ENCODE measurements at regions not wholly inside any gene's neighbourhood (a gene's known extent, or its start where the extent isn't known, plus 50 kb on each side); places are given as distances from the start of the nearest gene placed in this dataset.
A peak's percentile ranks its signal among the peaks of the same experiment; 100 is the strongest.

DNA sequence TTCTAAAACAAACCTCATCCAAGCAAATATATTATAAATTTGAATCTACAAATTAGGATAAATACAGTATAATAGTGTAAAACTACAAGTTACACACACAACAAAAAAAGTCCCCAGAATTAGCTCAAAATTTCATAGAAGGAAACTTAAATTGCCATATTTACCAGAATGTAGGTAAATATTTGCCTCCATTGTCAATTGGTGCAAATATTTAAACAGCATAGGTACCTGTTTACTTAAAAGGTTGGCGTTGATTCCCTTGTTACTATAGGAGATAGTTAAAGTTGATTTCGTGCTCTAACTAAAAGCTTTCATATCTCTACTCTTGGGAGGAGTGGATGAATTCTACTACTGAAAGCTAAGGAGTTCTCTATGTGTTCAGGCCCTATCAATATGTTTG lies 111.6 kb upstream of the TENT5A start:
- no peak for DNase-seq (ENCODE audit: low spot score)

- DNase-seq (ENCODE audit: low spot score), result no peak
Measured at GRCh38 chr6:81863123-81863522, 110.6 kb upstream of the TENT5A start.

DNA sequence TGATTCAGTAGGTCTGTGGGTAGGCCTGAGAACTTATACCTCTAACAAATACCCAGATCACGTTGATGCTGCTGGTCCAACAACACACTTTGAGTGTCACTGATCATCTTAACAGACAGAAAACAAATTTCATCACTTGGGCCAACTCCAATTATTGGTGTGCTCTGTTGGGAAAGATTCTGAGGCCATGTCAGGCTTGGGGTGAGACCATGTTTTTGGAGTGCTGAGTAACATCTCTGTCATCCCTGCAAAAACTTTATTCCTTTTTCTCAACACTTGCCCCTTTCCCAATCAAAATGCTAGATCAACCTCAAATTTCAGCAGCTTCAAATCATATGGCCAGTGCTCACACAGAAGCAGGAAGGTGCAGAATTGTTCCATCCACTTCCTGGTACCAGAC lies 108.8 kb upstream of the TENT5A start:
- no peak for DNase-seq (ENCODE audit: low spot score)

- DNase-seq (ENCODE audit: low spot score), result no peak
Measured at GRCh38 chr6:81859884-81860283, 107.4 kb upstream of the TENT5A start.

DNA sequence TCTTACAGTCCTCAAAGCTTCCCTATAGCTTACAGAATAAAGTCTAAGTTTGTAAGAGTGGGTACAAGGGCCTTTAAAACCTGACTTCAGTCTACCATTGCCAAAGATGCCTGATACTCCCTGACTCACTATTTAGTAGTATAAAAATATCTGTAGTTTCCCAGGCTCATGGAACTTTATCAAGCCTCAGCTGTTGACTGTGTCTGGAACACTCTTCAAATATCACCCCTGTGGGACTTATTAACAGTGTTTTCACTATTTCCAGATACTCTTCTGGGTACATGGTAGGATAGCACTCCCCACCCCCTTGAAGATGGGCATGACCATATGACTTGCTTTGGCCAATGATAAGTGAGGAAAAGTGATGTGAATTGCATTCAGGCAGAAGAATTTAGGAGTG lies 105.3 kb upstream of the TENT5A start:
- DNase-seq (ENCODE audit: low spot score), result no peak

DNA sequence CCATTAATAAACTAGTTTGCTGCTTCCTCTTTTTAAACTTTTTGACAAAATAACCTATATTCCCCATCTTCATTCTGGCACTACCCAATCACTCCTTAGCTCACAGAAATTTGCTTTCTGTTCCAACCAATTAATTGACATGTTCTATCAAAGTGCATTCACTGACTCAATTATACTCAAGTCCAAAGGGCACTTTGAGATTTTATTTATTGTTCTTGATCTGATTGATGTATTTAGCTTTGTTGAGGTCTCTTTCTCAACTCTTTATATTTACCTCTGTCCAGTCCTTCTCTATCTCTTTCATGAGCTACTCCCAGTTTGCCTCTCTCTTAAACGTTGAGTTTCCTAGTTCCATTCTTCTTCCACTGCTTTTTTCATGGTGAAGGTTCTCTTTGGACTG lies 104.4 kb upstream of the TENT5A start:
- DNase-seq (ENCODE audit: low spot score), result no peak

- no peak for DNase-seq (ENCODE audit: low spot score)
Measured at GRCh38 chr6:81854474-81854873, 102.0 kb upstream of the TENT5A start.

DNA sequence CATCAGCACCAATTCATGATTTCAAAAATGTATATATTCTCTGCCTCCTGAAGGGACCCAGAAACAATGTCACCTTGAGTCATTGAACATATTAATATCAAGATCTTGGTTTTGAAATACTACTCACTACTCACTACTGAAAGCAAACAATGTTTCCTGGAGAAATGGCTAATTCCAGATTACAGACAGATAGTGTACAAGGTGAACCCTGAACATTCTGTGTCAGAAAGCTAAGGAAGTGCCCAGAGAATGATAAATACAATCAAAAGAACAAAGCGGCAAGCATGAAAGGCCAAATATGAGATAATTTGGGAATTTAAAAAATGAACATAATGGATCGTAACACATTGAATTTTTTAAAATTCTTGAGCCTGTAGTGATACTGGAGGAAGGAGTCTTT lies 101.5 kb upstream of the TENT5A start:
- DNase-seq (ENCODE audit: low spot score), result no peak

GRCh38 chr6:81849248-81849647 lies 96.8 kb upstream of the TENT5A start:
- DNase-seq (ENCODE audit: low spot score), result no peak

- DNase-seq (ENCODE audit: low spot score), result no peak
Measured at GRCh38 chr6:81847866-81848265, 95.4 kb upstream of the TENT5A start.

DNA sequence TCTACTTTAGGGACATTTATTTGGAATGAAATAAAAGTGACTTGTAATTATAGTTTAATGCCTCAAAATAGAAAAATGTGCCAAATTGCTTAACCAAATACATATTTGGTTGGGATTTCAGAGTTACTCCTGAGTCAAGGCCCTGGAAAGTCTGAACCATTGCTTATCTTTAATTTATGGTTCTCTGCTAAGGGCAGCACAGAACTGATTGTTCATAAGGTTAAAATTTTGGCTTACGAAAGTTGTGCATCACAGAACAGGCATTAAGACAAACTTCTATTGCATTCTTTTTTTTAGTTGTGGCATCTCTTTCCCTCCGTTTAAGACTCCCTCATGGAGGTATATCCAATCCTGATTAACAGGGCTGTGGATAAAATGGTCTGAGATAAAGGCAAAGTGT lies 92.2 kb upstream of the TENT5A start:
- no peak for DNase-seq (ENCODE audit: low spot score)

DNA sequence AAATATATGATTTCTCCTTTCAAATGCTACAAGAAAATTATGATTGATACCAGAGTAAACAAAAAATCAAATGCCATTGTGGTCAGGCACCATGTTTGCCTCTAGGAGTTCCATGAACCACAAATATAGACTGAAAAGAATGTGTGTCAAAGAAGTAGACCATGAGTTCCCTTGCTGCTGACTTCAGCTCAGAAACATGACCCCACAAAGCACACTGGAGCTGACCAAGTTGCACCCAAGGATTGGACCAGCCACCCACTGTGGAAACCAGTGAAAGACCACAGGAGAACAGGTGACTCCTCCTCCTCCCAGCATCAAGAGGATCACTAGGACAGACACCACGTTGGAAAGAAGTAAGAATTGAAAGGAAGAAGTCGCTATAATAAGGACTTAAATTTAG lies 90.8 kb upstream of the TENT5A start:
- DNase-seq (ENCODE audit: low spot score), result no peak

GRCh38 chr6:81842254-81842653 lies 89.8 kb upstream of the TENT5A start:
- no peak for DNase-seq (ENCODE audit: low spot score)

DNA sequence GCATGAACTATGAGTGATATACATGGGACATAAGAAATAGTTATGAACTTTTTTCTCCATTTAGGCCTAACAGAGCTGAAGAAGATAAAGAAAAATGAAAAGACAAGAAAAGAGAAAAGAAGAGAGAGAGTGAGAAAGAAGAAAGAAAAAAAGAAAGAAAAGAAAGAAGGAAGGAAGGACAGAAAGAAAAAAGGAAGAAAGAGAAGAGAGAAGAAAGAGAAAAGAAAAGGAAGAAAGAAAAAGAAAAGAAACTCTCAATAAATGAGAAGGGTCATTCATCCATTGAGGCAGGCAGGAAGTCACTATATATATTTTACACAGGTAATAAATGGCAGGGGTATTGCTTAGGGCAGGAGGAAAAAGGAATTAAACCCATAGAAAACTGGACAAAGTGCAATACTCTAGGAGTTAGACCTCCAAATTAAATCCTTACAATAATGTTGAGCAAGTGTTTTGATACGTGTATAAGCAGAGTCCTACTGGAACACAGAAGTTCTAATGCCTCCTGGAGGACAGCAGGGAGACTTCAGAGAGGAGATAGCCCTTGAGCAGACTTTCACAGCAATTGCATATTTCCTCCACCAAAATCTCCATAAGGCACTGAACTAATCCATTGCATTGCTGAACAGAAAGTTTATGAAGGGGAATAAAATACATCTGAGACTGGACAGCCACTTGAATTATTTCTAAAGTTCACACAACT lies 86.4 kb upstream of the TENT5A start:
- DNase-seq (ENCODE audit: low spot score), result no peak

DNA sequence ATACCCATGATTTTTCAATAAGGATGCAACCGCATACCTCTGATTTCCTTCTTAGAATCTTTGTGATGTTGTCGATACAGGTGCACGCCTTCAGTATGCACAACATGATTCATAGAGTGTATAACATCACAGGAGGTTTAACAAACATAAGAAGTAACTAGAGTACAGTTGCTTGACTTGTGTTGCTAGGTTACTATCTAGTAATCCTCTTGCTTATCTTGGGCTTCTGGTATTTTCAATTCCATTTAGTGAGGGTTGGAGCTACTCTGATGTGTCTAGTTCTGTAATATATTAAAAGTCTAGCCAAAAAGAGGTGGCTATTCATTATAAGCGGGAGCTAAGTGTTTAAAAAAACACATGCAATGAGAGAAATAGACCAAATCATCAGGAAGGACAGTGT lies 85.5 kb upstream of the TENT5A start:
- no peak for DNase-seq (ENCODE audit: low spot score)

DNA sequence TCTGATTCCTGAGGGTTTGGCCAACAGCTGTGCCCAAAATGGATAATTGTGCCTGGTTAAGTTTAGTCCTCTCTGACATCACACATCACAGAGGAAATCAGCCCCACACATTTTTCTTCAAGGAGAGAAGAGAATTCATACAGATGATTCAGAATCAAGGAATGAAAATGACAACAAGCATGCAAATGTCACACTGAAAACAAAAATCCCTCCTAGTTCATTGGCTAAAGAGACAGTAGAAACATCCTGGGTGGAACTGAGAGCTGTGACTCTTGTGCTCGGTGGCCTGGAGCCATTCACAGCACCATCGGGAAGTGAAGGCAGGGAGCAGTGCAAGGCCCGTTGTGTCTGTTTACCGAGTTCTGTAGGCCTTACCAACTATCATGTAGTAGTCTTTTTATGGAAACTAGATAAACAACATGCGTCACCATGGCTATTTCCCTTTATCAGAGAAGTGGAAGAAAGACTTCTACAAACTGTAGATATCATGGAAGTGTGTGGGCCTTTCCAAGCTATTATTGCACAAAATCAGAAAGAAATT lies 81.7 kb upstream of the TENT5A start:
- DNase-seq (ENCODE audit: low spot score), result peak; percentile 81

GRCh38 chr6:81832304-81832703 lies 79.8 kb upstream of the TENT5A start:
- no peak for DNase-seq (ENCODE audit: low spot score)

- no peak for DNase-seq (ENCODE audit: low spot score)
Measured at GRCh38 chr6:81831274-81831673, 78.8 kb upstream of the TENT5A start.

GRCh38 chr6:81826784-81827183 lies 74.3 kb upstream of the TENT5A start:
- no peak for DNase-seq (ENCODE audit: low spot score)

DNA sequence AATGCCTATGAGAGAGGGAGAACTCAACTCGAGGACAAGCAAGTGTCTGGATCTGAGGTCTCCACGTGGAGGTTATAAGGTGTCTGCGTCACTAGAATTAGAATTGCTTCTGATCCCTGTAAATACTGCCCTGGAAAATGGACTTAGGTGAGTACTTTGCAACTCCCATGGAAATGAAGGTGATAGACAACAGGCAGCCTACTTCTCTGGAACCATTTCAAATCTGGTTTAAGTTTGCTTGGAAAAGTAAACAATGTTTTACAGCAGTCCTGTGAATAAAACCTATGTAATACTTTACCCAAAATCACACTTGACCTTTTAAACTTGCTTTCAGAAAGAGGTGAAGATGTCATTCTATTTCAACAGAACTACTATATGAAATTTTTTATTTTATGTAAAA lies 70.1 kb upstream of the TENT5A start:
- no peak for DNase-seq (ENCODE audit: low spot score)

GRCh38 chr6:81821449-81821848 lies 69.0 kb upstream of the TENT5A start:
- no peak for DNase-seq (ENCODE audit: low spot score)

DNA sequence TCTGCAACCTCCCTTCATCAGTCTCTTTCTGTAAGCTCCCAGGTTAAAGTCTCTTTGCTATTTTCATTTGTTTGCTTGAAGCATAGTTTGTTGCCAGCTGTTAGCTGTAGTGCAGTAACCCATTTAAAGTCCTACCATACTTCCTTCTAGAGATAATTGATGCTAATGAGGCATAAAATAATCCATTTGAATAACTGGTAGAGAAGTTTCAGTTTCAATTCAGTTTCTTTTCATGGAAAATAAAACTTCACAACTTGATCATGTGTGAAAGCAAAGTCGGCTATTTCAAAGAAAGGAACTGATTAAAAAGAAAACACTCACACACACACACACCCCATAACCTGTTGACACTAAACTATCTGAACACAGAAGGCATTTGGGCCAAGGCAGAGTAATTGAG lies 68.5 kb upstream of the TENT5A start:
- no peak for DNase-seq (ENCODE audit: low spot score)

GRCh38 chr6:81820422-81820821 lies 67.9 kb upstream of the TENT5A start:
- DNase-seq (ENCODE audit: low spot score), result no peak

DNA sequence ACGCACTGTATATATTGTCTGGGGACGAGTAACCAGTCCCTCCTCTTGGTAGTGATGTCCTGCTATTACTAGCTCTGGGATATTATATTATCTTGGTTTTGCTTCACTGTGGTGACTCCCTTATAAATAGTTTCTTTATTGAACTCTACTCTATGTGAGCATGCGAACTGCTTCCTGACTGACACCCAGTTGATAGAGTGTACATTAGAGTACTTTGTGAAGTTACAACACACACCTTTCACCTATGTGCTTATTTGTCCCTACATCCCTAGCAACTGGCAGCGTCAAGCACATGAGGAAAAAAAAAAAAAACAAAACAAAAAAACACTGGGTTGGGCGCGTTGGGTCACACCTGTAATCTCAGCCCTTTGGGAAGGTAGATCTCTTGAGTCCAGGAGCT lies 67.3 kb upstream of the TENT5A start:
- no peak for DNase-seq (ENCODE audit: low spot score)

All from AG08395 (cell line).